NCI-H774 (cell line): ENCODE measurements at regions not wholly inside any gene's neighbourhood (a gene's known extent, or its start where the extent isn't known, plus 50 kb on each side); places are given as distances from the start of the nearest gene placed in this dataset.
"Not testable (repeated sequence)": the region's sequence is repeated elsewhere in the genome, so short reads cannot be mapped to it uniquely, and the experiment has no call there.

Experiments
- DNase-seq: peaks from one replicate; lab custom pipeline; 2025; lab: John Stamatoyannopoulos, UW

- DNase-seq = no peak
Measured at GRCh38 chr10:108005627-108006026, 841.1 kb upstream of the SORCS1 start.

DNA sequence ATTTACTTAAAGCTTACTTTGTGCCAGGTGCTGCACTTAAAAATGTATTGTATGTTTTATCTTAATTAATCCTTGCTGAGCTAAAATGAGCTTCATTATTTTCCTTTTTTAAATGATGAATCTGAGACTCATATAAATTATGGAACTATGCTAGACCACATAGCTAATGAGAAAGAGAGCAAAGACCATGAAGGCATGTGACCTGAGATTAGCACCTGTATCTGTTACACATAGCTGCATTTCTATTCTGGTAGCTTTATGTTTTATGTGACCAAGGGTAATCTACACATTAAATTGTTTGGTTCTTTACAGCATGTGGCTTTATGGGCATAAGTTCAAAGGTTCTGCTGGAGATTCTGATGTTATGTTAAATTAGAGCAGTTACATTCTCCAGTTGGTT, 839.1 kb upstream of the SORCS1 start:
- no peak for DNase-seq

DNA sequence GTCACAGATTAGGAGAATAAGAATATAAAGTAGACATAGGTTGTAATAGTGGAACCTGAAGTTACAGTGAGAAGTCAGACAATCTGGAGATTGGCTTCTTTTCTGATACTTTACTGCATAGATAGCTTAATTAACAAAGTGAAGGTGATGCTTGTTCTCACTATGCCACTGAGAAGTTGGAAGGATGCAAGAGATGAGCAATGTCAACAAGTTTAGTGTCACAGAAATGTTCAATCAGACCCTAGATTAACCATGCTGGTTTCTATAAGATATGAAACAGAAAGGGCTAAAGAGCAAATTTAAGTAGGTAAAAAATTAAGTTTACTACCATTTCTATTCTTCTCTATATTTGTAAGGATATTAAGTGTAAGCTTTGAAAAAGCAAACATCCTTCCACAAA, 838.6 kb upstream of the SORCS1 start:
- DNase-seq = no peak

DNA sequence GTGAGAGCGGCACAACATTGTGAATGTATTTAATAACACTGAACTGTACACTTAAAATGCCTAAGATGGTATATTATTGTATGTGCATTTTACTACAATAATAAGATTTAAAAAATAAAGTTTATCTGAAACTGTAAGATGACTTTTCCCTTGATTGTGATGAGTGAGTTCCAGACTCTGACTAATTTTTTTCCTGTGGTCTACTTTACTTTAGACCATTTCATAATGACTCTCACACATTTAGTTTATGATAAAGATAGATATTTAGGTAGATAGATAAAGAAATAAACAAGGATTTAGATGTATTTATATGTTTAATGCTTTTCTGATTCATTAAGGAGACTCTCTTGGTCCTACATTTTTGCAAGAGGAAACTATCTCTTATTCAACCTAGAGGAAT, 835.9 kb upstream of the SORCS1 start:
- no peak for DNase-seq

GRCh38 chr10:107994621-107995270, 830.2 kb upstream of the SORCS1 start:
- no peak for DNase-seq

DNA sequence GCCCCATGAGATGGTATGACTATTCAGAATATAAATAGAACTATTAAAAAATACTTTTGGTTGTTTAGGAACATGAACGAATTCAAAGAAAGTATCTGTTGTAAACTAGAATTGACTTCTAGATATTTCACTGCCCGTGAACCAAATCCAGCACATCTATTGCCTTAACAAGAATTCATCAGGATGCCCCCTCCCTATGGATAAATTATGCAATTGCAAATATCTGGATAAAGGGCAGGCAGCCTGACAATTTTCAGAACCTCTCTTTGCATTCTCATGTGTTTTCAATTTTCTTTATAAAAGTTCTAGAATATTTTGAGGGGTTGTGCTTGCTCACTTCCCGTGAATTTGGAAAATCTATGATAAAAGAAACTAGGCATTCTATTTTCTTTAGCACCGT, 822.1 kb upstream of the SORCS1 start:
- no peak for DNase-seq

- DNase-seq = no peak
Measured at GRCh38 chr10:107984581-107984980, 820.1 kb upstream of the SORCS1 start.

GRCh38 chr10:107984149-107984548, 819.6 kb upstream of the SORCS1 start:
- no peak for DNase-seq

GRCh38 chr10:107978455-107978854, 813.9 kb upstream of the SORCS1 start:
- no peak for DNase-seq

- no peak for DNase-seq
Measured at GRCh38 chr10:107971973-107972372, 807.5 kb upstream of the SORCS1 start.

DNA sequence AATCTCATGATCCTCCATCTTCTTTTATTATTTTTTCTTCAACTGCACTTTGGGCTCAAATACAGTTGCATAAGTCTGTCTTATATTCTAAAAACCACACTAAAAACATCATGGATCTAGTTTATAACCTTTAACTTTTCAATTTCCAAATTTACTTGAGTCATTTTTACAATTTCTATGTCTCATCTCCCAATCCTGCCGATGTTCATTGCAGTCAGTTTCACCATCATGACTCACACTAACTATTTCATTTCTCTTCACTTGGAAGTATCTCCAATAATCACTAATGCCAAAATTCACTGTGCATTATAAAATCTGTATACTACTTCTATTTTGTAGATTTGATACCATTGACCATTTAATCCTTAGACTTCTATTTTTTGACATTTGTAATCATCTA, 806.9 kb upstream of the SORCS1 start:
- no peak for DNase-seq

GRCh38 chr10:107970512-107970911, 806.0 kb upstream of the SORCS1 start:
- DNase-seq = no peak

- no peak for DNase-seq
Measured at GRCh38 chr10:107969936-107970335, 805.4 kb upstream of the SORCS1 start.

DNA sequence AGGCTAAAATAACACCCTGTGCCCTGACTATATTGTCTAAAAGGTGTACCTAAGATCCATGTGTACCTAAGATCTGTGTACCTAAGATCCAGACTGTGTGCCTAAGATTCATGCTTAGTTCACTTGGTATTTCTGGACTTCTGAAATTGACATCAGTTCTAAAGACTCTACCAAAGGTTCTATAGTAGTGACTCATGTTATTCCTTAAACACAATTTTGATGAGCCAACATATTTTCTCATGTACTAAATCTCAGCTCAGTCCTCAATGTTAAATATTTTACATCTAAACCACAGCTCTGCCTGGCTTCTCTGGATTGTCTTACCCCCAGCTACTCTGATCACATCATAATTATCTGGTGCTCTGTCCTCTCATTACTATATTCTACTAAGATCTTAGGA, 802.3 kb upstream of the SORCS1 start:
- no peak for DNase-seq

DNA sequence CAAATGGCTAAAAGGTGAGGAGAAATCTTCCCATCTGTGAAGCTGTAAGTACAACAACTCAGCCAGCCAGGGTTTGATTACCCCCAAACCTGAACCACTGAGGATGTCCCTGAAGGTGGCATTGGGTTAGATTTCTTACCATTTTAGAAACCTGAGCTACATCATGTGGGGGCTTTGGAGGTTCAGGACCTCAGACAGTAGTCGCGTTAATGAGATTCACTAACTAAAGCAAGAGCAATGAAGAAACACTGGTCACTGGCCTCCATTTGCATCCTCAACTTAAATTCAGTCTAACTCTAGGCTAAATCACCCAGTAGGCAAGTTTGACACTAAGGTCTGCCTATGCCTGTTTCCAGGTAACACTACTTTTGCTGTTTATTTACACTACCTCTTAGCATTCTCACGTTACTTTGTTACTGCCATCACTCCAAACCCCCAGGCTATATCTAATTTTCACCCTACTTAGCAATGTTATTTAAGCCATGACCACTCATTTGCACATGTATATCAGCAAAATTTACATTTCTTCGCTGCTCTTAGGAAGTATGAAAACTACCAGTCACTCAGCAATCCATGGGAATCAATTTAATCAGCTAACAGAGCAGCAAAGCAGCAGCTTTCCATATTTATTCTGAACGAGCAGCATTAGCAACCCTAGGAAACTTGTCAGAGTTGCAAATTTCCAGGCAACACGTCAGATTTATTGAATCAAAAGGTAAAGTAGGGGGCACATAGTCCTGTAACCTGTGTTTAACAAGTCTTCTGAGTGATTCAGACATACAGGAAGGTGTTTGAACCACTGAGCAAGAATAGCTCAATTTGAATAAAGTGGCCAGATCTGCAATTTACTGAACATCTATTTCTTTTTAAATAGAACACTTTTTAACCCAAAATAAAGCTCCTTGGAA, 788.4 kb upstream of the SORCS1 start:
- DNase-seq = no peak

DNA sequence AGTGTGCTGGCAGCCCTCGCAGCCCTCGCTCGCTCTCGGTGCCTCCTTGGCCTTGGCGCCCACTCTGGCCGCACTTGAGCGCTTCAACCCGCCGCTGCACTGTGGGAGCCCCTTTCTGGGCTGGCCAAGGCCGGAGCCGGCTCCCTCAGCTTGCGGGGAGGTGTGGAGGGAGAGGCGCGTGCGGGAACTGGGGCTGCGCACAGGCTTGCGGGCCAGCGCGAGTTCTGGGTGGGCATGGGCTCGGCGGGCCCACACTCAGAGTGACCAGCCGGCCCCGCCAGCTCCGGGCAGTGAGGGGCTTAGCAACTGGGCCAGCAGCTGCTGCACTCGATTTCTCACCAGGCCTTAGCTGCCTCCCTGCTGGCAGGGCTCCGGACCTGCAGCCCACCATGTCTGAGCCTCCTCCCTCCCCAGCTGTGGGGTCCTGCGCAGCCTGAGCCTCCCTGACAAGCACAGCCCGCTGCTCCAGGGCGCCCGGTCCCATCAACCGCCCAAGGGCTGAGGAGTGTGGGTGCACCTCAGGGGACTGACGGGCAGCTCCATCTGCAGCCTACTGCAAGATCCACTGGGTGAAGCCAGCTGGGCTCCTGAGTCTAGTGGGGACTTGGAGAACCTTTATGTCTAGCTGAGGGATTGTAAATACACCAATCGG, 786.0 kb upstream of the SORCS1 start:
- not testable (repeated sequence) for DNase-seq

GRCh38 chr10:107942826-107943225, 778.3 kb upstream of the SORCS1 start:
- DNase-seq = no peak

GRCh38 chr10:107933076-107933475, 768.6 kb upstream of the SORCS1 start:
- DNase-seq = no peak

DNA sequence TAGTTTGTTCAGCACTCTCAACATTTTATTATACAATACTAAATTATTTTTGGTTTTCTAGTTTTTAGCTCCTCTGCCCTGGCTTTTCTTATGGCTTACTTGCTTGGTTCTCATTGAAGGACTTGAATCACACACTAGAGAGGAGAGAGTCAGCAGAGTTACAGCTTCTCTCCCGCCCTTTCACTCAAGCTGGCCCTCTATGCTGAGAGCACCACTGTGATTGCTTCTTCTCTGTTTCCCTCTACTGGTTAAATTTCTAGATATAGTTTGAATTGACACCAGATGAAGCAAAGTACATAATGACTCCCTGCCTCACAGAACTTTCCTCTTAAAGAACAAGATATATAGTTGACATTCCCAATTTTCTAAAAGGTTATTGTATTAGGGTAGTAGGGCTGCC, 767.3 kb upstream of the SORCS1 start:
- DNase-seq = no peak

DNA sequence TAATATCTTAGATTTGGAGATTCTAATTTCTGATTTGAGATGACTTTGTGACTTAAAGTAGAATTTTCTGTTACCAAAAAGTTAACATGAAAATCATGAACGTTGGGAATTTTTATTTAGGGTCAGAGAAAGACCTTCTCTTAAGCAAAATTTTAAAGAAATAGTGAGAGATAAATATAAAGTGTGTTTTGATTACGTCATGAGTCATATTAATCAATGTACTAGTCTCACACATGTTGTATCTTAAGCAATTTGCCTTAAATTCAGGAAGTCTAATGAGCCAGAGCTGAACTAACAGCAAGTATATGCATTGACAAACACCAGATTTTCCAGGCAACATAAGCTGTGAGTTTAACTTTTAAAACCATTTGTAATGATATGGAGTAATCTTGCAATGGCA, 765.5 kb upstream of the SORCS1 start:
- DNase-seq = no peak

DNA sequence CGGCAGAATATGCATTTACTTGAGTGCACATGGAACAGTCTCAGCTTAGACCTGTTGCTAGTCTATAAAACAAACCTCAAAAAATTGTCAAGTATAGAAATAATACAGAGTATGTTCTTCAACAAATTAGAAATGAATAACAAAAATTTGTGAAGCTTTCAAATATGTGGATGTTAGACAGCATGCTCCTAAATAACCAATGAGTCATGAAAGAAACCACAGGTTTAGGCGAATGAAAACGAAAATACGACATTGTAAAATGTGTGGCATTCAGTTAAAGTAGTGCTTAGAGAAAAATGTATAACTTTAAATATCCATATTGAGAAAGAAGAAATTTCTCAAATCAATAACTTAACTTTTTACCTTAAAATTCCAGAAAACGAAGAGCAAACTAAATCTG, 760.0 kb upstream of the SORCS1 start:
- DNase-seq = no peak

GRCh38 chr10:107919626-107920235, 755.2 kb upstream of the SORCS1 start:
- no peak for DNase-seq

DNA sequence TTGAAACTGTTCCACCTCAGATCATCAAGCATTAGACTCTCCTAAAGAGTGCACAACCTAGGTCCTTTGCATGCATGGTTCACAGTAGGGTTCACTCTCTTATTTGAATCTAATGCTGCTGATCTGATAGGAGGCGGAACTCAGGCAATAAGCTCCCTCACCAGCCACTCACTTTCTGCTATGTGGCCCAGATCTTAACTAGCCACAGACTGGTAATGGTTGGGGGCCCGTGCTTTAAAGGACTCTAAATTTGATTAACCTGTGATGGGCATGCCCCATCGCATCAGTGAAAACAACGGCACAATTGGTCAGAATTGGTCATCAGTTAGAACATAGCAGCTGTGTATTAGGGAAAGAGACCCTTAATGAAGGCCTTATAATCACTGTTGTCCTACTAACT, 753.7 kb upstream of the SORCS1 start:
- DNase-seq = no peak
